Inferior parietal cortex (tissue), 1 donor: ENCODE measurements at regions not wholly inside any gene's neighbourhood (a gene's known extent, or its start where the extent isn't known, plus 50 kb on each side); places are given as distances from the start of the nearest gene placed in this dataset.
"Not testable (repeated sequence)": the region's sequence is repeated elsewhere in the genome, so short reads cannot be mapped to it uniquely, and the experiment has no call there.

ENCODE experiments used
- DNase-seq: peaks from one replicate; pipeline ENCODE4 v3.0.0-alpha.2; 2016; ENCODE audit errors: extremely low spot score

GRCh38 chr1:104309673-104310072, 560.0 kb downstream of the AMY1C start:
- DNase-seq, result no peak

GRCh38 chr1:104315823-104316222, 566.1 kb downstream of the AMY1C start:
- DNase-seq, result no peak

GRCh38 chr1:104322131-104322530, 572.4 kb downstream of the AMY1C start:
- no peak for DNase-seq

- no peak for DNase-seq
Observed at GRCh38 chr1:104329278-104329677, 579.6 kb downstream of the AMY1C start.

- DNase-seq, result no peak
Observed at GRCh38 chr1:104331763-104332162, 582.1 kb downstream of the AMY1C start.

GRCh38 chr1:104337927-104338326, 588.2 kb downstream of the AMY1C start:
- DNase-seq, result not testable (repeated sequence)

GRCh38 chr1:104341944-104342343, 592.2 kb downstream of the AMY1C start:
- DNase-seq, result no peak

- no peak for DNase-seq
Observed at GRCh38 chr1:104348277-104348676, 598.6 kb downstream of the AMY1C start.

- no peak for DNase-seq
Observed at GRCh38 chr1:104353580-104353979, 603.9 kb downstream of the AMY1C start.

- no peak for DNase-seq
Observed at GRCh38 chr1:104358086-104358485, 608.4 kb downstream of the AMY1C start.

- DNase-seq, result no peak
Observed at GRCh38 chr1:104358621-104359020, 608.9 kb downstream of the AMY1C start.

- DNase-seq, result no peak
Observed at GRCh38 chr1:104378414-104378813, 628.7 kb downstream of the AMY1C start.

- no peak for DNase-seq
Observed at GRCh38 chr1:104380003-104380402, 630.3 kb downstream of the AMY1C start.

- DNase-seq, result no peak
Observed at GRCh38 chr1:104387716-104388508, 638.2 kb downstream of the AMY1C start.

GRCh38 chr1:104392552-104392951, 642.9 kb downstream of the AMY1C start:
- no peak for DNase-seq

- no peak for DNase-seq
Observed at GRCh38 chr1:104402178-104402577, 652.5 kb downstream of the AMY1C start.

GRCh38 chr1:104403883-104404282, 654.2 kb downstream of the AMY1C start:
- DNase-seq, result no peak

GRCh38 chr1:104406728-104407127, 657.0 kb downstream of the AMY1C start:
- no peak for DNase-seq

- no peak for DNase-seq
Observed at GRCh38 chr1:104408268-104408667, 658.6 kb downstream of the AMY1C start.

- no peak for DNase-seq
Observed at GRCh38 chr1:104435255-104435654, 685.6 kb downstream of the AMY1C start.

GRCh38 chr1:104440011-104440410, 690.3 kb downstream of the AMY1C start:
- no peak for DNase-seq

GRCh38 chr1:104456724-104457123, 707.0 kb downstream of the AMY1C start:
- DNase-seq, result no peak

- DNase-seq, result no peak
Observed at GRCh38 chr1:104459886-104460285, 710.2 kb downstream of the AMY1C start.

- no peak for DNase-seq
Observed at GRCh38 chr1:104460880-104461279, 711.2 kb downstream of the AMY1C start.
